SH-SY5Y (cell line): ENCODE measurements at regions not wholly inside any gene's neighbourhood (a gene's known extent, or its start where the extent isn't known, plus 50 kb on each side); places are given as distances from the start of the nearest gene placed in this dataset.

ENCODE experiments used
- GATA2 ChIP-seq: IDR thresholded peaks from 2 replicates; pipeline ENCODE4 v1.6.1; 2011; ENCODE audit warnings: mild to moderate bottlenecking, low read depth, low read length
- GATA3 ChIP-seq: IDR thresholded peaks from 2 replicates; pipeline ENCODE4 v1.6.1; 2011; ENCODE audit warnings: low read depth, mild to moderate bottlenecking, low read length, moderate library complexity

DNA sequence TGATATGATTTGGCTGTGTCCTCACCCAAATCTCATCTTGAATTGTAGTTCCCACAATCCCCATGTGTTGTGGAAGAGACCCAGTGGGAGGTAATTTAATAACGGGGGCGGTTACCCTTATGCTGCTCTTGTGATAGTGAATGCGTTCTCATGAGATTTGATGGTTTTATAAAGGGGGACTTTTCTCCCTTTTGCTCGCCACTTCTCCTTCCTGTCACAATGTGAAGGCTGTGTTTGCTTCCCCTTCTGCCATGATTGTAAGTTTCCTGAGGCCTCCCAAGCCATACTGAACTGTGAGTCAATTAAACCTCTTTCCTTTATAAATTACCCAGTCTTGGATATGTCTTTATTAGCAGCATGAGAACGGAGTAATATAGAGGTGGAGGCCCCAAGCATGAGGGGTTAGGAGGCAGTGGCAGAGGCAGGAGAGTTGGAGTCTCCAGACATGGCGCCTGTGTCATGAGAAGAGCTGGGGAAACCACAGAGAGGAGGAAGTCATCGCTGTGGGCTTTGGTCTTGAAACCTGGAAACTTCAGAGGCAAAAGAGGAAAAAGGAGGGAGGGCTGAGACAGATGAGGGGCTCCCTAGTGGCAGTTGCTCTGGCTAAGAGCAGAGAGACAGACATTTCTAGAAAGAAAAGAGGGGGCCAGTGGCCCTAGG, 107.8 kb upstream of the VEPH1 start:
- TF ChIP-seq GATA2 (no peak), GATA3 (no peak)
